ENCODE measurements at regions not wholly inside any gene's neighbourhood (a gene's known extent, or its start where the extent isn't known, plus 50 kb on each side); places are given as distances from the start of the nearest gene placed in this dataset.

DNA sequence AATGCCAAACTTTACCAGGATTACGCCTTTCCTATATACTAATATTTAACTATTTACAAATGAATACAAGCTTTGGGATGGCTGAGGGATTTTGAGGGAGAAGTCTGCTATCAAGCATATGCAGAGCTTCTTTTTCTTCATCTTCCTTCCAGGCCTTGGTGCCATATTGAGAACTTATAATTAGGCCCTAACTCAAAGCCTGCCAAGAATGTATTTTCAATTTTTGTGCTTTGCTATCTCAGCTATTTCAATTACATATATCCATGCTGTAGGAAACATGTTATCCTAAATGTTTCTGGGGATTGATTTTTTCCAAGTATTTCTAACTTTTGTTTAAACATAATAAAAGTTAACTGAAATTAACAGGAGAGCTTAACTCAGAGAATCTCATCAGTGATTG, 425.0 kb upstream of the GRM7 start:
- Histone ChIP-seq H2AFZ (ENCODE audit: low read depth, low read length) (no peak overlapping the region), H3K9me3 (ENCODE audit: insufficient read depth, low read depth, low read length) (peaks cover 2% of the 10 kb centered on the region), H3K4me3 (ENCODE audit: insufficient read depth, low read depth, low read length) (no peak overlapping the region), H4K20me1 (ENCODE audit: insufficient read depth, low read length) (no peaks in the 10 kb centered on the region), H3K79me2 (ENCODE audit: insufficient read depth, low read length) (no peaks in the 10 kb centered on the region), H3K9ac (ENCODE audit: low read length) (no peak overlapping the region), H3K27me3 (ENCODE audit: insufficient read depth, low read length) (no peaks in the 10 kb centered on the region), H3K4me1 (ENCODE audit: insufficient read depth, low read length) (no peaks in the 10 kb centered on the region), H3K36me3 (ENCODE audit: insufficient read depth, low read length) (no peaks in the 10 kb centered on the region), H3K4me2 (ENCODE audit: low read length) (no peak overlapping the region), H3K27ac (ENCODE audit: low read depth, low read length) (no peak overlapping the region)
- H3K27ac Mint-ChIP-seq (ENCODE audit: unreplicated experiment): no peak overlapping the region
- FAIRE-seq (no peak), DNase-seq (ENCODE audit: low read depth) (no peak)
- H3K27me3 Mint-ChIP-seq (ENCODE audit: low read depth, unreplicated experiment): no peaks in the 10 kb centered on the region
- no peaks in the 10 kb centered on the region for H3K9me3 Mint-ChIP-seq (ENCODE audit: unreplicated experiment)
- H3K4me3 Mint-ChIP-seq (ENCODE audit: unreplicated experiment): no peak overlapping the region
- H3K36me3 Mint-ChIP-seq (ENCODE audit: low read depth, unreplicated experiment): no peaks in the 10 kb centered on the region
- peaks cover 5% of the 10 kb centered on the region for H3K4me1 Mint-ChIP-seq (ENCODE audit: low read depth, unreplicated experiment)
- no peak for TF ChIP-seq EZH2 (IDR thresholded peaks at IDR 0.05; ENCODE audit: insufficient read depth, low read length)
- TF ChIP-seq, protein P1, sequence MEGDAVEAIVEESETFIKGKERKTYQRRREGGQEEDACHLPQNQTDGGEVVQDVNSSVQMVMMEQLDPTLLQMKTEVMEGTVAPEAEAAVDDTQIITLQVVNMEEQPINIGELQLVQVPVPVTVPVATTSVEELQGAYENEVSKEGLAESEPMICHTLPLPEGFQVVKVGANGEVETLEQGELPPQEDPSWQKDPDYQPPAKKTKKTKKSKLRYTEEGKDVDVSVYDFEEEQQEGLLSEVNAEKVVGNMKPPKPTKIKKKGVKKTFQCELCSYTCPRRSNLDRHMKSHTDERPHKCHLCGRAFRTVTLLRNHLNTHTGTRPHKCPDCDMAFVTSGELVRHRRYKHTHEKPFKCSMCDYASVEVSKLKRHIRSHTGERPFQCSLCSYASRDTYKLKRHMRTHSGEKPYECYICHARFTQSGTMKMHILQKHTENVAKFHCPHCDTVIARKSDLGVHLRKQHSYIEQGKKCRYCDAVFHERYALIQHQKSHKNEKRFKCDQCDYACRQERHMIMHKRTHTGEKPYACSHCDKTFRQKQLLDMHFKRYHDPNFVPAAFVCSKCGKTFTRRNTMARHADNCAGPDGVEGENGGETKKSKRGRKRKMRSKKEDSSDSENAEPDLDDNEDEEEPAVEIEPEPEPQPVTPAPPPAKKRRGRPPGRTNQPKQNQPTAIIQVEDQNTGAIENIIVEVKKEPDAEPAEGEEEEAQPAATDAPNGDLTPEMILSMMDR (IDR thresholded peaks at IDR 0.05; ENCODE audit: insufficient read depth, low read depth, low read length): no peak

DNA sequence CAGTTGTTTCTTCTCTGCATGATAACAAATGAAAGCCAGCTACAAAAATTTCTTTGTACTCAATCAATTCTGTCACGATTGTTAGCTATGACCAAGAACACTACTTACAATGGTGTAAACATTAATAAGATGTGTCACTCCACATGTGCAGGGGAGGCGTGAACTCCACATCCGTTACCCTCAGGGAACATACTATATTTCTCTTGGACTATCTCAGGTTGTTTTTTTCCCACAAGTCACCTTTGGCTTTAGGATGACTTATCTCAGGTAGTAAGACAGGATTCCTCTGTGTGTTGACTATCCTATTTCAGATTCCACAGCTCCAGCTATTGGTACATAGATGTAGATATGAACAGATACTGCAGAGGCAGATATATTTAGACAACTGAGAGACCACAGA, 423.3 kb upstream of the GRM7 start:
- Histone ChIP-seq H3K4me1 (ENCODE audit: insufficient read depth, low read length) (no peaks in the 10 kb centered on the region), H2AFZ (ENCODE audit: low read depth, low read length) (no peak overlapping the region), H3K9me3 (ENCODE audit: insufficient read depth, low read depth, low read length) (peaks cover 2% of the 10 kb centered on the region), H4K20me1 (ENCODE audit: insufficient read depth, low read length) (no peaks in the 10 kb centered on the region), H3K9ac (ENCODE audit: low read length) (no peak overlapping the region), H3K79me2 (ENCODE audit: insufficient read depth, low read length) (no peaks in the 10 kb centered on the region), H3K36me3 (ENCODE audit: insufficient read depth, low read length) (no peaks in the 10 kb centered on the region), H3K4me2 (ENCODE audit: low read length) (no peak overlapping the region), H3K27me3 (ENCODE audit: insufficient read depth, low read length) (no peaks in the 10 kb centered on the region), H3K4me3 (ENCODE audit: insufficient read depth, low read depth, low read length) (no peak overlapping the region), H3K27ac (ENCODE audit: low read depth, low read length) (no peak overlapping the region)
- DNase-seq (ENCODE audit: low read depth): no peak
- no peaks in the 10 kb centered on the region for H3K36me3 Mint-ChIP-seq (ENCODE audit: low read depth, unreplicated experiment)
- no peak overlapping the region for H3K4me3 Mint-ChIP-seq (ENCODE audit: unreplicated experiment)
- H3K27ac Mint-ChIP-seq (ENCODE audit: unreplicated experiment): no peak overlapping the region
- no peak for FAIRE-seq
- TF ChIP-seq, protein P1 (IDR thresholded peaks at IDR 0.05; ENCODE audit: insufficient read depth, low read depth, low read length): no peak
- TF ChIP-seq EZH2 (IDR thresholded peaks at IDR 0.05; ENCODE audit: insufficient read depth, low read length): no peak
- peaks cover 5% of the 10 kb centered on the region for H3K4me1 Mint-ChIP-seq (ENCODE audit: low read depth, unreplicated experiment)
- H3K27me3 Mint-ChIP-seq (ENCODE audit: low read depth, unreplicated experiment): no peaks in the 10 kb centered on the region
- H3K9me3 Mint-ChIP-seq (ENCODE audit: unreplicated experiment): peaks cover 3% of the 10 kb centered on the region

DNA sequence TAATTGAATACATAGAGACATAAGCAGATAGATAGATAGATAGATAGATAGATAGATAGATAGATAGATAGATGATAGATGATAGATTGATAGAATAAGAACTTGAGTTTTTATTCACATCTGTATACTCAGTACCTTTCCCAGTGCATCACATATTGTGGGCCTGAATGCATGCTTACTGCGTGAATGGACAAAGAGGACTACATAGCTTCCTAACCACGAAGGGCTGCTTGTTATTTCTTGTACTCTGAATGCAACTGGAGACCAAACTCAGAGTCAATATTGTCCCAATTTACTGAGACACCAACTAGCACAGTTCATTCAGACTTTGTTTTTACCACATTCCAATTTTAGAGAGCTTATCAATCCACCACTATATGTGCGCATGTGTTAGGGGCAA, 422.9 kb upstream of the GRM7 start:
- Histone ChIP-seq H3K27me3 (ENCODE audit: insufficient read depth, low read length) (no peaks in the 10 kb centered on the region), H3K79me2 (ENCODE audit: insufficient read depth, low read length) (no peaks in the 10 kb centered on the region), H3K9ac (ENCODE audit: low read length) (no peak overlapping the region), H3K27ac (ENCODE audit: low read depth, low read length) (no peak overlapping the region), H3K36me3 (ENCODE audit: insufficient read depth, low read length) (no peaks in the 10 kb centered on the region), H3K4me2 (ENCODE audit: low read length) (no peak overlapping the region), H3K4me3 (ENCODE audit: insufficient read depth, low read depth, low read length) (no peak overlapping the region), H2AFZ (ENCODE audit: low read depth, low read length) (no peak overlapping the region), H4K20me1 (ENCODE audit: insufficient read depth, low read length) (no peaks in the 10 kb centered on the region), H3K4me1 (ENCODE audit: insufficient read depth, low read length) (no peaks in the 10 kb centered on the region), H3K9me3 (ENCODE audit: insufficient read depth, low read depth, low read length) (peaks cover 2% of the 10 kb centered on the region)
- H3K27ac Mint-ChIP-seq (ENCODE audit: unreplicated experiment): no peak overlapping the region
- H3K9me3 Mint-ChIP-seq (ENCODE audit: unreplicated experiment): peaks cover 3% of the 10 kb centered on the region
- H3K4me1 Mint-ChIP-seq (ENCODE audit: low read depth, unreplicated experiment): peaks cover 5% of the 10 kb centered on the region
- H3K4me3 Mint-ChIP-seq (ENCODE audit: unreplicated experiment): no peak overlapping the region
- DNase-seq (ENCODE audit: low read depth): peak; percentile 4
- H3K36me3 Mint-ChIP-seq (ENCODE audit: low read depth, unreplicated experiment): no peaks in the 10 kb centered on the region
- FAIRE-seq: no peak
- no peaks in the 10 kb centered on the region for H3K27me3 Mint-ChIP-seq (ENCODE audit: low read depth, unreplicated experiment)
- TF ChIP-seq EZH2 (IDR thresholded peaks at IDR 0.05; ENCODE audit: insufficient read depth, low read length): no peak
- TF ChIP-seq, protein P1 (IDR thresholded peaks at IDR 0.05; ENCODE audit: insufficient read depth, low read depth, low read length): no peak
